GM19452 (cell line): ENCODE measurements at regions not wholly inside any gene's neighbourhood (a gene's known extent, or its start where the extent isn't known, plus 50 kb on each side); places are given as distances from the start of the nearest gene placed in this dataset.

Experiments
- ATAC-seq: cut with Tn5 transposase; IDR thresholded peaks from one replicate; pipeline ENCODE4 v1.9.1; 2021; ENCODE audit not compliant: unreplicated experiment

DNA sequence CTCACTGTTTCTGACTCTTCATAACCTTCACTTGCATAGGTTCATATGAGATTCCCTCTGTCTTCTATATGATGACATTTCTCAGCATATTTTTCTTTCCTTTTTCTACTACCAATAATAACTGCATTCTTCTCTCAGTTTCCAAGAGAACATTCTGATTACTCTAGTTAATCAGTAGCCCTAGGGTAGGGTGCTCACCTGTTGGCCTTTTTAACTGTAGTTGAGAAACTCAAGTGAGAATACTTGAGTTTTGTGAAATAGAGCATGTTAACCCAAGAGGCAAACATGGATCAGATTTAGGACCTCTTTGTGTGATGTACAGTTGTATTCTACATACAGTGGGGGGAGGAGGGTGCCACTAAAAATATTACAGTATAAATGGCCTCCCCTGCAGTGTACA lies 308.0 kb downstream of the CMPK2 start:
- ATAC-seq, result no peak

DNA sequence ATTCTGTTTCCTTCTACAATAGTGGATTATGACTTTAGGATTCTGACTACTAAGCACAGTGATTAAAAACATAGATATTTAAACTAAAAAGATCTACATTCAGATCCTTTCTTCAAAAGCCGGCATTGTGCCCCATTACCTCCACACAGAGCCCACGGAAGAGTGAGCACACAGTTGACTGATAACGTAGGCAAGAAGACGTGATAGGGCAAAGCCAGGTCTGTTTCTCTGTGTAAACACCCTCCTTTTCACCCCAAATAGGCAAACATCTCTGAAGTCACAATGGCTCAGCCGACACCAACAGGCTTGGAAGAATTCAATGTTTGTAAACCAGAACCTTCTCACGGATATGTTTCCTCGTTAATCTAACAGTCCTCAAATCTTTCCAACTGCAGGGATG lies 302.9 kb downstream of the CMPK2 start:
- ATAC-seq, result no peak

DNA sequence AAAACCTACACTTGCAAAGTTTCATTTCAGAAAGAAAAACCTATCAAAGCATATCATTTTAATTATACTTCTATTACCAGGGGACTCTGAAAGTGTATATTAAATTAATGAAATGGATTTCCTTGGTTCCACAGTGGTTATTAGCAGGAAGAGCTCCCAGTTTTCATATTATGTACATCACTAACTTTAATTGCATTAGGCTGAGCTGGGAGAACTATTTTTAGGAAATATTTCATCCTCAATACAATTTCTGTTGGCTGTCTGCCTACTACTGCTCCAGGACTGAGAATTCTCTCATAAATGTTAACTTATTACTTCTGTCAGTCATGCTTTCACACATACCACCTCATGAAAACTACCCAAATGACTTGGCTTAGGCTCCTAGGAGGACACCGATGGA lies 301.4 kb downstream of the CMPK2 start:
- no peak for ATAC-seq

DNA sequence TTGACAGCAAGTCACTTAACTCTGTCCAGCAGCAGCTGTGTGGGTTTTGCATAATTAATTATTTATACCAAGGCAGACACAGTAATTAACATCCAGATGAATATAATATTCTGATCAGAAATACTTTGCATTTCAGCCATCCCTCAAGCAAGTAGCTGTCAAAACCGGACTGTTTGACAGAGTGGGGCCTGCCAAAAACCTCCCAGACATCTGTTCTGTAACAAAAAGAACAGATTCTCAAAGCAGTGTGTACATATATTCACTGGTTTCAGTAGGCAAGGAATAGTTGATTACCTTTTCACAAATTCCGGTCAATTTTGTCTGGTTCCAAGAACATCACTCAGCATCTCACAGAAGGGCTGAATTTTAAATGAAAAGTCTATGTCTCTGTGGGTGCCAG lies 291.6 kb downstream of the CMPK2 start:
- no peak for ATAC-seq

DNA sequence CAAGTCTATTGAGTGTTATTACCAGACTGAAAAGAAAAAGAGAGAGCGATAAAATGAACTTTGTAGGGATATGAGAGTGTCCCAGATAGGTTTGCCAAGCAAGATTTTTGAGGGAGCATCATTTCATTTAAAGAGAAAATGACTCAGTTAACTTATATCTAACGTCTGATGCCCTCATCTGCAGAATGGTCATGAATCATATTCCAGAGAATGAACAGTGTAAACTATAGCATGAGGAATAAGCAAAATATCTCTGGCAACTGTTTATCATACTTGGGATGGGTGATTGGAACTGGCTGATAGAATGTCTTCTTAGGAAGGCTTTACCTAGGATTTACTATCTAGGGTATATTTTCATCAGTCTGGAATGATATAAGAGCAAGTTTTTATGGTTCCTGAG lies 289.4 kb downstream of the CMPK2 start:
- no peak for ATAC-seq

DNA sequence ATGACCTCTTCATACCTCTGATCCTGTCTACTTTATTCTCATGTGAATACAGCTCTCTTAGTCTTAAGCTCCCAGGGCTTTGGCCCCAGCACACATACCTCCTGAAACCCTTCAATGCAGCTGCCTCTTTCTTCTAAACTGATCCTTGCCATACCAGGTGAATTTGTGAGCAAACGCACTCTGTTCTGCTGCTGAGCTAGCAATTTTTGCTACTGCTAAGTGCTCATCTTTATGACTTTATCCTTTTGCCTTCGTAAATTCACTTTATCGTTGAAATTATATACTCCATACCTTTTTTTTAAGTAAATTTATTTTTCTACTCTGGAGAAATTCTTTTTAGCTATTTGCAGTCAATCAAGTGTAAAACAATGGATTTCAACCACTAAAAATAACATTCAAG lies 287.7 kb downstream of the CMPK2 start:
- no peak for ATAC-seq

DNA sequence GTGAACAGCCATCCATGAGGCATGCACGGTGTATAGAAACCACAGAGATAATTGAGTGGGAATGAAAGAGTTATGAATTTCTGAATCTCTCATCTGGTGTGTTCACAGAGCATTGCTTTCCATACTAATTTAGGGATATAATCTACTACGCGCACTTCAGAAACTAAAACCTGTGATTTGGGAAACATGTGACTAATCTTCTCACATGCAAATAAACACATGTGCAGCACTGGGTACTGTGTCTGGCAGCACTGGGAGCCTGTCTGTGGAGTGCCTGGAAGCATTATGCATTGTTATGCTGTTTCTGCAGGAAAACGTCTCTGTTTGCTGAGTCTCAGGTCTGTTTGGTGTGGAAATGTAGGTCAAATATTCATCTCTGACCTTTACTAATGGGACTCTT lies 287.3 kb downstream of the CMPK2 start:
- ATAC-seq, result no peak

DNA sequence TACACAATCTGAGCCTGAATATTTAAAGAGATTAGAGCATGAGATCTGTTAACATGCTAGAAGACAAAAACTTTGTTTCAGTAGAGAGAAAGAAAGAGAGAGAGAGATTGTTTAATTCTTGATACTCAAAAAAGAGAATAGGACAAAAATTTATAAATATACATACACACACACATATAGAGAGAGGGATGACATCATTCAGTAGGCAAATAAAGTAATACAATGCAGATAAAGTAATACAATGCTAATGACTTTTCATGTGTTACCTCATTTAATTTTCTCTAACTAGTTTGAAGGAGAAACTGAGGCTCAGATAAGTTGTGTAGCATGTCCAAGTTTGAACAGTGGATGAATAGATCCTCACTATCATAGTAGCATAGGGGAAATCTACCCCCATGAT lies 286.4 kb downstream of the CMPK2 start:
- no peak for ATAC-seq

DNA sequence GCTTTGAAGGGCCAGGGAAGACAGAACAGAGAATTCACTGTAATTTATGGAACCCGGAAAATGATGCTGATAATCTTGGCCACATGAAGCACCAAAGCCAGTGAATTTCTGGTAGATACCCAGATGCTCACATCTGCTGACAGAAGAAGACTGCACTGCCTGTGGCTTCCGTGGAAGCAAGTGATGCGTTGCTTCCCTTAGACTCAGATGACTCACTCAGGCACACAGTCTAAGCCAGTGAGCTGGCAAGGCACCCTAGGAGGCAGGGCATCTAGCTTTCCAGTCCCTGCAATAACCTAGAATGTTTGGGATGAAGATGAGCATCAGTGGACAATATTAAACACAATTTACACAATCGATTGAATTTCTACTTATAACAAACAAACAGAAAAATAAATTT lies 284.7 kb downstream of the CMPK2 start:
- ATAC-seq, result no peak

DNA sequence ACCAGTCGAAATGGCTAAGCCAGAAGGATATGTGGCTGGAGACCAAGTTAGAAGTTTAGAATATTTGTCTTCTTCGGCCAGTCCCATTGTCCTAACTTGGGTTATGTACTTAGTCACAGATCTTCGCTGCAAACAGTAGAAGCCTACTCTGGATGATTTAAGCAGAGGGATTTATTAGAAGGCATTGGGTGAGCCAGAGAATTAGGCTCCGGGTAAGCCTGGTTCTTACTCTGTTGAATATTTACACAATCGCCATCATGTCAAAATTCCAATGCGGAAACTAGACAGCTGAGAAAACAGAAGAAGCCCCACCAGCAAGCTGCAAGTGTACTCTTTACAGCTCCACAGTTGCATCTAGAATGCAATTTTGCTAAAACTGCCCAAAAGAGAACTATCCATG lies 276.6 kb downstream of the CMPK2 start:
- no peak for ATAC-seq

DNA sequence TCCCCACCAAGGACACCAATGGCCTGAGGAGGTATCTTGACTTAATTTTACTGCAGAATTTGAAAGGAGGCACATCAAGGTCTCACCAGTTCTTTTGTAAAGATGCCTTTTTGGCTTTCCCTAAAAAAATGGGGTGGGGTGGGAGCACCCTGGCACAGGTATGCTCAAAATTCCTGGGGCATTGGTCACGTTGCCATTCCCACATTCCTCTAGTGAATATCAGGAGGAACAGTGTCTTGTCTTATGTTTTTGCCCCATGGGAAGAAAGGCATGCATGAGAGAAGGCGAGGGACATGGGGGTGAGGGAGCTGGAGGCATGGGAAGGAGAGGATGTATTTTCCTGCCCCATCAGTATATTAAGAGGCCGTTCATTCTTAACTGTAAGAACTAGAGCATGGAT lies 275.3 kb downstream of the CMPK2 start:
- ATAC-seq, result no peak

DNA sequence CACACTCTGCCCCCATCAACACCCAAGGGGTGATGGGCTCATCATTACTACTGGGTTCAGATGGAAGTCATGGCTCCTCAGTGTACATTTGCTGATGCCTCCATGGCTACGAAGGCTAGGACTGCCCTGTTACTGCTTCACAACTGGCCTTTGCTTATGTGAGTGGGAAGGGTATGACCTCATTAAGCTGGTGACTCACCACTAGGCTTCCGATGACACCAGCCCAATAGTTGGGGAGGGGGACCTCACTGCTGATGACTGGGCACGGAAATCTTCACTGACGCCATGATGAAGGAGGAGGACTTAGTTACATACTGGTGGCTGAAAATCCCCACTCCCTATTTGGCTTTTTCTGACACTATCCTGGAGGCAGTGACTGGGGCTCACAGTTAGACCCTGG lies 263.2 kb downstream of the CMPK2 start:
- no peak for ATAC-seq

DNA sequence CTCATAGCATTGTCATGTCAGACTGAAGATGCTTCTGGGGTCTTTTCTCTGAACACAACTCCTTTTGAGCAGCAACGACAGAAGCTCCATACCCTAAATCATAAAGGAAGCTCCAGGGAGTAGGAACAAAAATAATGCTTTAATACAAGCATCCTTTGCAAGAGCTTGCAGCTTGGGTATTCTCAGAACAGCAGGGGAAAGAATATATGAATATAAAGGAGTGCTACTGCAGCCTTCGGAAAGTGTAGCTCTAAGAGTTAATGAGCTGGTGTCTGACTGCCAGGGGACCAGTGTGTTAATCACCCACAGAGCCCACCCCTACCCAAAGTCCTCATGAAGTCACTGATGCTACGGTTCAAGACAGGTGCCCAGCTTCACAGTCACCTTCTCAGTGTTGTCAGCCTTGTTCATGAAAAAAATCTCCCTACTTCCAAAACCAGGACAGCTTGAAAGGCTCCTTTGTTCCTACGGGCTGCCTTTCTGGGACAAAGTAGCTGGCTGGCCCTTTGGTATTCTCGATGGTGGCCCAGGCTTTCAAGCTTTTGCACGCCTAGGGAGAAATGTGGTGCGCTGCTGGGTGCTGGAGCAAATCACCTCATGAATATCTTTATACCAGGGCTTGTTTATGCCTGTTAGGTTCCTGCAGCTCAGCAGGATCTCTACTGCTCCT lies 259.7 kb downstream of the CMPK2 start:
- no peak for ATAC-seq

DNA sequence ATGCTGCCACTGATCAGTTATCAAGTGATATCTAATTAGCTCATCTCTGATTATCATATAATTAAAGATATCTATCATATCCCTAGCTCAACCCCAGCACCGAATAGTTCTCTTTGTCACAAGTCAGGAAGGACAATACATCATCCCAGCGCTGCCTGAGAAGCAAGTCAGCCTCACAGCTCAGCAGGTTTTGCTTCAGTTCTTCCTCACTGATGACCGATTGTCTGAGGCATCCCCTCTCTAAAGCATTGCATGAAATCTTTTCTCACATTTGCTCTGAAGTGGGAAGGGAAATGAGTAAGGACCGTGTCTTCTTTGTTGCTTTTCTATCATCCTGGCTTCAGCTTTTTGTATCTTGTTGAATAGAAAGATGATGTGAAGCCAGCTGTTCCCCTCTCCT lies 247.9 kb downstream of the CMPK2 start:
- ATAC-seq, result no peak

DNA sequence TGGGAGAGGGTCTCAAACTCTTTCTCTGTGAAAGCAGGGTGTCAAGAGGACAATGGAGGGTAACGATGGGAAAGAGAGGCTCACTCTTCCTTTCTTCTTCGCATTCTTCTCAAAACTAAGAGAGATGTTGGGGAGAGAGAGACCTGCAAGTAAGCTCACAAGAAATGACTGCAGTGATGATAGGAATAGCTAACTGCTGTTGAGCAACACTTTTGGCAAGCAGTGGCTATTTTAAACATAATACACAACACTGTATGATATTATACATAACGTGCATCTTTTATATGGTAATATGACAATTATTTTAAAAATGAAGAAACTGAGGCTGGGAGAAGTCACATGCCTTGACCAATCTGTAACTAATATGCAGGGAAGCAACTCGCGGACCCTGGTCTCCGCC lies 247.5 kb downstream of the CMPK2 start:
- no peak for ATAC-seq

DNA sequence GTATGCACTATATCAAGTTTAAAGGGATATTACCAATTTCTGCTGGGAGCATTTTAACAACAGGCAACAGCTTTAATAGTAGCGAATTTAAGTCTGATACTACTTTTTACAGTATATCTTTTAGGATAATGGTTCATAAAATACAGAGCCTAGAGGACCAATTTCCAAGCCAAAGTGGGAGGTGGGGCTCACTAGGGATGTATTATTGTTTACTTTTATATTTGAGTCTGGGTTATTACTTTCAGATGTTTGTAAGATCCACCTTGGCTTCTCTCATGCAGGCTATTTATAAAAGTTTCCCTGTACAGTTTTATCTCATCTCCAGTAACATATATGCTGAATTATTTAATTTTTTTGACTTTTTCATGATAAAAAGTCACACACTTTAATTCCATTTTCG lies 242.0 kb downstream of the CMPK2 start:
- no peak for ATAC-seq

DNA sequence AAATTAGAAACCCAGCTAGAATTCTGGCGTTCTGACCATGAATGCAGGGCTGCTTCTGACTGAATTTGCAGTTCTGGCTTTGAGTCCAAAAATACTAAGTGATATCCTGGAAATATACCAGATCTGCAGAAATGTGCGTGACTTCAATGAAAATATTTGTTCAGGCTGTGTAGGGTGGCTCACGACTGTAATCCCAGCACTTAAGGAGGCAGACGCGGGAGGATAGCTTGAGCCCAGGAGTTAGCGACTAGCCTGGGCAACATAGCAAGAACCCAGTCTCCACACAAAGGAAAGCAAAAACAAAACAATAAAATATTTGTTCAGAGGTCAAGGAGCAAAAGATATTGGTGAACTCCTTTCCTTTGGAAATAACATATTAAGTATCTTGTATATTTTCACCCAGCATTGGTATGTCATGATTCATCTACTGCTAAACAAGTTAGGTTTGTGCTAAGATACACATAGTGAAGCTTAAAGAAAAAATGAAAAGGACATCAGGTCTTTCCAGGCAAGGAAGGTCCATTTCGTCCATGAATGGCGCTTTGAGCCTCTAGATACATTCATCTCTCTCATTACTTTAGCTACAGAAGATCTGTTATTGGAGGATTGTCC lies 239.2 kb downstream of the CMPK2 start:
- ATAC-seq, result no peak

DNA sequence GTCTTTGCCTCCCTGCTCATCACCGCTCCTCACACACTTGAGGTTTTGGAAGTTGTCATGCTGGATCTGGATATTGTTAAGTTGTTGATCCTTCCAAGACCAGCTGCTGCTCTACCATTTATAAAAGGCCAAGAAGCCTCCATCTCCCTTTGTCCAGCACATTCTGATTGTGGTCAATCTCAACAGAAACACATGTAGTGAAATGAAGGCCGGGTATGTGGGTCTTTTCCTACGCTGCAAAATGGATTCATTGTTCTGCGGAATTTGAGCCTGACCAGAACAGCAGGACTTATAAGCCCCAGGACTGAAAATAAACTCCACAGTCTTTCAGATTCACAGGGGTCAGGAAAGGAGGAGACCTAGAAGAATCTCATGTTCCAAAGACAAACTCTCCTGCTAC lies 238.4 kb downstream of the CMPK2 start:
- ATAC-seq, result no peak

DNA sequence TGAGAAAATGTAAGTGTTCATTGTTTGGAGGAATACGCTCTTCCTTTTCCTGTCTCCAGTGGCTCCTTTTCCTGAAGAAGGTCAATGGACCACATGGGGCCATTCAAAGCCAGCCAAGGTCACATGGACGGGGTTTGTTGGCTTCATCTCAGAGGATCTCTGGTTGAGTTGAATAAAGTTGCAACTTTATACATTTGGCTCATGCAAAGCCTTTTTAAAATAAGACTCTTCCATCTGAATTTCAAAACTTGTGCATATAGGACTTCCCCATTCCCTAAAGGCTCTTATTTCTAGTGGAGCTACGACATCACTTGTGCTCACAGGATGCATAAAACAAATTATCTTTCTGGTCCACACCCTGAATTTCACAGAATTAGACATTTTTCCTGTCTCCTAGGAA lies 235.5 kb downstream of the CMPK2 start:
- no peak for ATAC-seq

DNA sequence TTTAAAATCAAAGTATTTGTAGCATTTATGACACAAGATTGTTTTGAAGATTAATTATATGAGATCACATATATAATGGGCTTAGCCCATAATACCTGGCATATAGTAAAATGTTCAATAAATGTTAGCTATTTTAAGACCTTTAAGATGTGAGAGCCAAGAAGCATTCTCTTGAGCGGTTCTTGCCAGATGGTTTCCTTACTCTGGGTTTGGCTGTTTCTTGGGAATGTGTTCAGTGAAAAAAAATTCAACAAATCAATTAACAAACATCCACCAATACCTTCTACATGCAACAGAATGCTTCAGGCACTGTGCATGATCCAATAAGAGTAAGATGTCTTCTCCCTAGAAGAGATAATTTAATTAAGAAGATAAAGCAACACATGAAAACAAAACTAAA lies 230.4 kb downstream of the CMPK2 start:
- ATAC-seq, result no peak

DNA sequence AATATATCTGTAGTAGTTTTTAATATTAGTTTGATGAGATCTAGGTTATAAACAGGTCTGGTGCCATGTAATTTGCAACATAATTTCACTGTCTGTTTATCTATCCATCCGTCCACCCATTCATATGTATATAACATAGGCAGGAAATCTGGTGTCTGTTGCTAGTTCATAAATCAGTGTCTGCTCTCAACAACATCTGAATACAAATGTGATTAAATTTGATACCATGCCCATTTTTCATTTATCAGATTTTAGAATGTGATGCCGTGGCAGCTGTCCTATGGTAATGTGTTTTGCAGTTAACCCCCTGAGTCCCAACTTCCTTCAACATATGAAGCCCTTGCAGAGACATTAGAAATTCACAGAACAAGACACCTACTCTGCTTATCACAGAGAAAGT lies 228.4 kb downstream of the CMPK2 start:
- no peak for ATAC-seq

DNA sequence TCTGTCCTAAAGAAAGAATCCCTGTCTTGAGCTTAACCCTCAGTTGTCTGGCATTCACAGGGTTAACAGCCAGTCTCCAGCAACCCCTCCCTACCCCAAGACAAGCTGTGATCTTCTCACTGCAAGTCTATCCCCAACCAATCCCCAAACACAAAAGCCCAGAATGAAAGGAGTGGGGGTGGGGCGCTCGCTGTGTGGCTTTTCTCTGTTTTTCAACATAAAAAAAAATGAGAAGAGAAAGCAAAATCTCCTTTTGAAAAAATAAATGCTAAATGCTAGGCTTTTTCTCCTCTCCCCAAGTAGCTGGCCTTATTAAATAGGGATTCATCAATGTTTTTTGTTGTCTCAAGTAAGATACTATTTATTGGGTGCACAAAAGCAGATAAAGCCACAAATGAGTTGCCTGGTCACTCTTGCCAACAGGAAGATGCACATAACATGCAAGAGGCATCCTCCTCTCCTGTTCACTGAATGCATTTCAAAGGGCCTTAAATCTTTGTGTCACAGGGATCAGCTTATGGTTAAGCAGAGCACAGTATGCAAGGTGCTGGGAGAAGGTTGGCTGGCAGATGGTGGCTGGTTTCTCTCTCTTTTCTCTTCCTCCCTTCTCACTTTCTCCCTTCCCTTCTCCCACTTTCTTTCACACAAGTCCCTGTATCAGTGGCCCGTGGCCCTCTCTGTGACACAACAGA lies 225.6 kb downstream of the CMPK2 start:
- no peak for ATAC-seq

DNA sequence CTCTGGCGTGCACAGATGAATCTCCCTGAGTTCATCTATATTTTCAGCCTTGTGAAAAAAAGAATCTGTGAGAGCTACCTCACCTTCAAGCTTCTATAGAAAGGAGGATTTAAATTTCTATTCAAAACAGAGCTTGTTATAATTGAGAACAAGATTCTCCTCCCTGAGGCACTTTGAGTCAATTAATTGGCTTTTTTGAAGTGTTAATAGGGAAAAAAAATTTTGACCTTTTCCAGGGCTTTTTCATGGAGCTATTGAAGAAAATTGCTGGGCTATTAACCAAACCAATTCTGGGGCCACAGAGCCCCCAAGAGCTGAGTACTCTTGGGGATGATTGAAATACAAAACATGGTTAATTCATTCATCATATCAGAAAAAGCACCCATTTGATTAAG lies 225.1 kb downstream of the CMPK2 start:
- ATAC-seq, result no peak
